HFFc6 (cell line): ENCODE measurements at regions not wholly inside any gene's neighbourhood (a gene's known extent, or its start where the extent isn't known, plus 50 kb on each side); places are given as distances from the start of the nearest gene placed in this dataset.

Source experiments
- DNase-seq: peaks from one replicate; pipeline ENCODE4 v3.0.0-alpha.2; 2018
- H3K27ac Mint-ChIP-seq: 2 replicates; pipeline ENCODE4 v1.8.0; 2020; ENCODE audit warnings: mild to moderate bottlenecking, mixed read lengths
- H3K27me3 Mint-ChIP-seq: 2 replicates; pipeline ENCODE4 v1.8.0; 2021; ENCODE audit warnings: mild to moderate bottlenecking, moderate library complexity, mixed read lengths; ENCODE audit not compliant: insufficient read depth
- H3K36me3 Mint-ChIP-seq: 2 replicates; pipeline ENCODE4 v1.8.0; 2021; ENCODE audit warnings: low read depth, mixed read lengths
- H3K4me1 Mint-ChIP-seq: 2 replicates; pipeline ENCODE4 v1.8.0; 2020; ENCODE audit warnings: low read depth, mixed read lengths
- H3K4me3 Mint-ChIP-seq: 2 replicates; pipeline ENCODE4 v1.8.0; 2020; ENCODE audit warnings: mild to moderate bottlenecking, moderate library complexity, mixed read lengths
- H3K9me3 Mint-ChIP-seq: 2 replicates; pipeline ENCODE4 v1.8.0; 2020; ENCODE audit warnings: mild to moderate bottlenecking, mixed read lengths
- CTCF ChIP-seq: fragments of 200-600 bp; sonication (generic); IDR thresholded peaks from 2 replicates; pipeline ENCODE4 v1.5.0; 2021; ENCODE audit warnings: antibody characterized with exemption, mild to moderate bottlenecking

- Mint-ChIP-seq H3K4me3 (no peak overlapping the region), H3K4me1 (no peaks in the 10 kb centered on the region), H3K27me3 (peaks cover 11% of the 10 kb centered on the region; the same call in 1 of the 2 replicates), H3K27ac (no peak overlapping the region), H3K9me3 (no peaks in the 10 kb centered on the region), H3K36me3 (no peaks in the 10 kb centered on the region)
- TF ChIP-seq CTCF, result no peak
- DNase-seq, result no peak
Observed at GRCh38 chr2:36262581-36262980, 93.0 kb upstream of the CRIM1 start.

- DNase-seq, result no peak
- H3K4me1 Mint-ChIP-seq, result no peaks in the 10 kb centered on the region
Observed at GRCh38 chr2:36255863-36256262, 99.7 kb upstream of the CRIM1 start.

GRCh38 chr2:36253086-36253485 lies 102.5 kb upstream of the CRIM1 start:
- no peak overlapping the region for H3K27ac Mint-ChIP-seq
- TF ChIP-seq CTCF, result no peak
- no peaks in the 10 kb centered on the region for H3K4me1 Mint-ChIP-seq
- H3K9me3 Mint-ChIP-seq, result no peaks in the 10 kb centered on the region
- DNase-seq, result no peak
- H3K27me3 Mint-ChIP-seq, result no peaks in the 10 kb centered on the region; the same call in 1 of the 2 replicates
- H3K36me3 Mint-ChIP-seq, result no peaks in the 10 kb centered on the region
- no peak overlapping the region for H3K4me3 Mint-ChIP-seq

More at GRCh38 chr2:36255863-36256262, 99.7 kb upstream of the CRIM1 start:
- Mint-ChIP-seq H3K36me3 (no peaks in the 10 kb centered on the region), H3K27me3 (no peaks in the 10 kb centered on the region; the same call in 1 of the 2 replicates), H3K4me3 (no peak overlapping the region), H3K9me3 (no peaks in the 10 kb centered on the region), H3K27ac (no peak overlapping the region)
- TF ChIP-seq CTCF, result no peak

- no peak overlapping the region for H3K4me3 Mint-ChIP-seq
- H3K36me3 Mint-ChIP-seq, result no peaks in the 10 kb centered on the region
- TF ChIP-seq CTCF, result no peak
- H3K27ac Mint-ChIP-seq, result no peak overlapping the region
- no peak for DNase-seq
- H3K27me3 Mint-ChIP-seq, result no peaks in the 10 kb centered on the region; the same call in 1 of the 2 replicates
- no peaks in the 10 kb centered on the region for H3K4me1 Mint-ChIP-seq
- no peaks in the 10 kb centered on the region for H3K9me3 Mint-ChIP-seq
Observed at GRCh38 chr2:36246320-36246990, 109.1 kb upstream of the CRIM1 start.

GRCh38 chr2:36245651-36246050 lies 109.9 kb upstream of the CRIM1 start:
- H3K9me3 Mint-ChIP-seq, result no peaks in the 10 kb centered on the region
- H3K27ac Mint-ChIP-seq, result no peak overlapping the region
- no peaks in the 10 kb centered on the region for H3K36me3 Mint-ChIP-seq
- H3K4me1 Mint-ChIP-seq, result peaks cover under 1% of the 10 kb centered on the region; the same call in 1 of the 2 replicates
- TF ChIP-seq CTCF, result no peak
- no peak for DNase-seq
- no peaks in the 10 kb centered on the region; the same call in 1 of the 2 replicates for H3K27me3 Mint-ChIP-seq
- no peak overlapping the region for H3K4me3 Mint-ChIP-seq
